GM18511 (cell line): ENCODE measurements at regions not wholly inside any gene's neighbourhood (a gene's known extent, or its start where the extent isn't known, plus 50 kb on each side); places are given as distances from the start of the nearest gene placed in this dataset.

ENCODE experiments used
- ATAC-seq: cut with Tn5 transposase; IDR thresholded peaks from one replicate; pipeline ENCODE4 v1.9.1; 2021; ENCODE audit warnings: mild to moderate bottlenecking, moderate library complexity; ENCODE audit not compliant: unreplicated experiment

DNA sequence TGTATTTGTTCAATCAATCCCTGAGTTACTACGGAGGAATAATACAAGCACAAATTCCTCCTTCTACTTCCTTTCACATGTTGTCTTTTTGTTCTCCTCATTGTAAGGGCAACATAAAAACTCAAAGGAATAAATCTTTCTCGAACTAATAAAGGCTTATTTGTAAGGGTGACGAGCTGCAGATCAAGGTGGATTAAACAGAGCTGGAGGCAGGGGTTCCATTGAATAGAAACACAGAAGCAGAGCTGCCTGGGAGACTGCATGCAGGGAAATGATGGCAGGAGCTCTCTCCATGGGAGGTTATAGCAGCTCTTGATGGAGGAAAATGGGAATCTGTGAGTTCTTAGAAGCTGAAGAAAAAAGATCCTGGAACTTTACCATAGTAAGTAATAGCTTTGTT is 160.2 kb downstream of the CYYR1 start:
- no peak for ATAC-seq

DNA sequence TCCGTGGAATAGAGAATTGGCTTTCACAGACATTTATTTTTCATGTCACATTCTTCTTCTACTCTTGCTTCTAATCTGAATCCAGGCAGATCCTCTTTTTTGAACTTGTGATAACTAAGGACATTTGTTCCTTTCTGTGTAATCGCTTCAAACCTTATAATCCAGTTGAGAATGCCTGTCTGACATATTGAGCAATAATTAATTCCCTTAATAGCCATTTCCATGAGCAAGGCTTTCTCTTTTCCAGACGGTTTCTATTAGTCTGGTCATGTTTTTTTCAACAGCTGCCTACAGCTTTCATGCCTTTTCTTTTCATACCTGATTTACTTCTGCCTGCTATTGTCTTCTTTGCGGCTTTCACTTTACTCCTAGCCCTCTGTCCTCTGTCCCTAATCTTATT is 163.4 kb downstream of the CYYR1 start:
- ATAC-seq, result no peak

DNA sequence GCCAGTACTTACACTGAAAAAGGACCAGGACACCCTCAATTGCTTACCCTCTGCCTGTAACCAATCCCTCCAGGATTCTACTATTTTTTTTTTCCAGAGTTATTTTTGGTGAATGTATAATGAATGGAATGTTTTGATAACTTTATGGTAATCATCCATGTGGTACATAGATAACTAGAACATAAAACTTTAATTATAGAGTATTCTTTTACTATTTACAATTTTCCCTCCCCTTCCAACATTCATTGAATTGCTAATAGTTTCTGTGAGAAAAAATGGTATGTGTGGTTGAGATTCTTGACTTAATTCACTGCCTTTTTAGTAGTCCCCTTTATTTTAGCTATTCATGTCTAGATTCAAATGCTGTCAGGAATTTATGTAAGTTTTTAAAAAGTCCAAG is 164.6 kb downstream of the CYYR1 start:
- no peak for ATAC-seq

DNA sequence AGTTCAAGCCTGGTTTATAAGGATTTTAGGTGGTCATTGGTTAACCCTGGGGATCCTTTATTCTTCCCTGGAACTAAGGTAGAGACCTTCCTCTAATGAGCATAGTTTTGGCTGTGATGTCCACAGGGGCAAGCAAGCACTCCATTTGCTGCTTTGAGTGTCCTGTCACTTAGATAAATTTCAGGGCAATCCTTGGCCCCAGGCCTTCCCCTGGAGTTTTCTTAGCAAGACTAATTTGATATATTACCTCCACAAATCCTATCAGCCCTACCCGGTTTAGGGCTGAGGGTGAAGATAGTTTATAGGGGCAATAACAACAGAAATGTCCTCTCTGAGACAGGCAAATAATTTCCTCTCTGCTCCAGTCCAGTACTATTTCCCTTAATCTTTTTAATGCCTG is 166.6 kb downstream of the CYYR1 start:
- no peak for ATAC-seq

DNA sequence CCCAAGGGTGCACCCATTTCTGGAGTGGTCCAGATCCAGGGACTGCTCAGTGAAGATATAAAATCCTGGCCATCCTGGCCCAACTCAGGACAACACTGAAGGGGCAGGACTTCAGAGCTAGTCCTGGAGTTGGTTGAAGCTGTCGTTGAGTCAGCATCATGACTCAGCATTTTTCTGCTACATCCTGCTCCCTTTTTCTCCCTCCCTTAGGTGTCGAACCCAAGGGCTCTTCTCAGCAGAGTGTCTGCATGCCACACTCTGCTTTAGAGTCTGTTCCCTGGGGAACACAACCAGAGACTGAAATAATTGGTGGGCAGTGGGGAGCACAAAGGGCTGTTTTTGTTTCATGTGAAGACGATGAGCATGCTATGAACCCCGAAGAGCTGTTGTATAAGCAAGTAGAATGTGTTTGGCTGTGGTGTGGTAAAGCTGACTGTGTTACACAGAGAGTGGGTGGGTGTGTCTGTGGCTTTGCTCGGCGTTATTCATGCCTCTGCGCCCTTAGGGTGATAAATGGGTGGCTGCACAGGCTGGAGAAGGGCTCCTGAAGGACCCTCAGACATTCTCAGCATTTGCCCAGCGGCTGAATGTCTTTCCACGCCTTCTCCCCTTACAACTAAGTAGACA is 167.2 kb downstream of the CYYR1 start:
- ATAC-seq, result peak; percentile 71

DNA sequence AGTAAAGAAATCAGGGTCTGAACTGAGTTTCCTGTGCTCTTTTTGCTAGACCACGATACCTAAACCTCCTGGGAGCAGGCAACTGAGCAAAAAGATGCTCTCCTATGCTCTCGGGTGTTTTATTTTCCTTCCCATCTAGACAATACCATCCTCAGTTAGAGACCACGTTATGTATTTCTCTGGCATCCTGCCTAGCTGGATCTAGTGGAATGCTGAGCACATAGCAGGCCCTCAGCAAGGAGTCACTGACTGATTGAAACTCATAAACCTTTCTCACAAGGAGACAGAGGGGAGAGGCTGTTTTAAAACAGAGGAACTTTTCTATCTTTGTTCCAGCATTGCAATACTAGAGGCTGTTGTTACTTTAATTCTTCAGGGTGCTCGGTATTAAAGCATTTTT is 168.0 kb downstream of the CYYR1 start:
- no peak for ATAC-seq

DNA sequence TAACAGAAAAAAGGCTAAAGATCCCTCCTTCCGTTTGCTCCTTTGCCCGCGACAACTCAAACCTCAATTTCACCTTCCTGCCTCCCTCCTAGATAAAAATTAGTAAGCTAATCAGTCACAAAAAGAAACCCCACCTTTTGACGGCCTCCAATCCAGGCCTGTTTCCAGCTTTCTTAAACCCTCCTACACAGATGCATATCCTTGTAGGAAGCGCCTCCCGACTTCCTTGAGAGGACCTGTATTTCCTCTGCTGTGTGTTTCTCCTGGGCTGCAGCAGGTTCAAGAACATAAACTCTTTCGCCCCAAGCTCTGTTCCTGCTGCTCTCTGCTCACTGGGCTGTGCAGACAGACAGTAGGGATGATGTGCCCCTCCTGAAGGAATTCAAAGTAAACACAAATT is 168.8 kb downstream of the CYYR1 start:
- ATAC-seq, result no peak

DNA sequence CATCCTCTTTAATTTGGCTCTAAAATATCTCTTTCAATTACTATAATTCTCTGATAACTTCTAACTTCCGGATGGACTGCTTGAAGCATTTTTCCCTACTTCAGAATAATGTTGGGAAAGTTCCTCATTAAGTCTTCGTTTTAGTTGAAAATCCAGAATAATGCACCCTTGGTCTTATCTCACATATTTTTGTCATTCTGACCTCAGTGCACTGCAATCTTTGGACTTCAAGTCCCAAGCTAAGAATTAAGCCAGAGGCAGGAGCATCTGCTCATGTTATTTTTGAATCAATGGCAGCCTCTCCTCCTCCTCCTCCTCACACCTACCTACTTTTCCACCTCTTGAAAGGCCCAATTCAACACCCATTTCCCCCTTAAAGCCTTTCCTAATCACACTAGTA is 169.8 kb downstream of the CYYR1 start:
- ATAC-seq, result no peak

DNA sequence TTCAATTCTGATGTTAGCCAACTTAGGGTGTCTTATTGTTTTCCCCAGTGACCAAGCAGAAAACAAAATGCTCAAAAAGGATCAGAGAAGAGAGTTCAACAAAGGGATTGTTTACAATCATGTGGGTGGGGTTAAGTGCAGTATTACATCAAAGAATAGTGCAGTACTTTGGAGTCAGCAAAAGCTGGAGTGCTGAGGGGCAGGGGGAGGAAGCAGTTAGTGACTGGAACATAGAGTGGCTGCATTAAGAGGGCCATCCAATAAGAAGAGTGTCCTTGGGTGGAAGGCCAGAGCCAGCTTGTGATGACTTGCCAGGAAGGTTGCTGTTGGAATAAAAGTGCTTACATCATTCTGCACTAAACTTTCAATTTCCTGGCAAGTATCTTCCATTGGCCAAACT is 175.5 kb downstream of the CYYR1 start:
- ATAC-seq, result no peak

DNA sequence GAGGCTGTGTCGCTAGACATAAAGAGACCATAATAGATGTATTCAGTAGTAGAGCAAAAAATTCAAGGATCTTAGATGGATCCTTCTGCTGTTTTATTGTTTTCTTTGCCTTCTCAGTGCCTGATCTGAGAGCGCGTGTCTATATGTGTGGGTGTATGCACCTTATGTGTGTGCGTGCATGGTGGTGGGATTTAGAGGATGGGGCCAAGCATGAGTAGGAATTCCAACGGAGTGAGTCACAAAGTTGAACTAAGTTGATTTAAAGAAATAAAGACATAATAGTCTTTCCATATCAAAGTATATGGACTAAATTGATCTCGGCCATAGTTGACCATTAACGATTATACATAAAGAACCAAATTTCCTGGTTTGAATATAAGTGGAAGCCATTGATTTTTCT is 178.7 kb downstream of the CYYR1 start:
- ATAC-seq, result no peak

DNA sequence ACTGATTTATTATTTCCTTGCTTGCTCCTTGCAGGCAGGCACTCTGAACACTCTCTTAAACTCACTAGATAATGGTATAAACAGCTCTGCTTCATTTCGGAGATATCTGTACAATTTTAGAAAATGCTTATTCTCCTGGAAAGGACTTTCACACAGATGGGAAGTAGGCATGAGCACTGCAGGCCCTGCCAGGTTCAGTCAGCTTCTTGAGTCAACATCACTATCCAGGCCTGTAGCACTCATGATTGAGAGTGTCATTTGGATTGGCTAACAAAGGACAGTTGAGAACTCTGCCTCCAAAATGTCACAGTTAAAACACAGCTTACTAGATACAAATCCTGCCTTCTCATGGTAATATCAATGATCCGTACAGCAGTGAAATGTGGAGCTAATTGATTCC is 181.9 kb downstream of the CYYR1 start:
- no peak for ATAC-seq

DNA sequence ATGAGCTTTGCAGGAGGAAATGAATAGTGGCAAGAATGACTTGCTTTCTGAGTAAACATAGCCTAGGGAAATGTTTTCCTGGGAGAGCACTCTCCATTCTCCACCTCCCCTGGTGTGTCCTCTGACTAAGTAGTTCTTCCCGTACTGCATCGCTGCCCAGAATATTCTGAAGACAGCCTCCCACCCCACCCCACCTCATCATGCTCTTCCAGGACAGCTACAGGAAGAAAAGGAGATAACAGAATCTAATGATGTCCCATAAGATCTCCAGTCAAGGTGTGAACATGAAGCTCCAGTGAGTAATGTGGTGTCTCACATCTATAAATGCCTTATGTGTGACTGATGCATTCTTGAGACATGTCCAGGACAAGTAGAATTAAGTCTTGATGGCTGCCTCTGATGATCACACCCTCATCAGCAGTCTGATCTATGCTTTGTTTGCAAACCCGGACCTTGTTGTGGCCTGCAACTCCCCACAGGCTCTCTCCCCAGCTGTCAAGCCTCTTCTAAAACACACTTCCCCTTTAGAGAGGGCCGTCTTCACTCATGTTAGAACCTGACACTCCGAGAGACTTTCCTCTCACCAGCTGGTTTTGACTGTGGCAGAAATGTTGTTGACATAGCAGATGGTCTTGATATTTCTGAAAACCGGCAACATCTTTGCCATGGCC is 183.0 kb downstream of the CYYR1 start:
- peak; percentile 83 for ATAC-seq

DNA sequence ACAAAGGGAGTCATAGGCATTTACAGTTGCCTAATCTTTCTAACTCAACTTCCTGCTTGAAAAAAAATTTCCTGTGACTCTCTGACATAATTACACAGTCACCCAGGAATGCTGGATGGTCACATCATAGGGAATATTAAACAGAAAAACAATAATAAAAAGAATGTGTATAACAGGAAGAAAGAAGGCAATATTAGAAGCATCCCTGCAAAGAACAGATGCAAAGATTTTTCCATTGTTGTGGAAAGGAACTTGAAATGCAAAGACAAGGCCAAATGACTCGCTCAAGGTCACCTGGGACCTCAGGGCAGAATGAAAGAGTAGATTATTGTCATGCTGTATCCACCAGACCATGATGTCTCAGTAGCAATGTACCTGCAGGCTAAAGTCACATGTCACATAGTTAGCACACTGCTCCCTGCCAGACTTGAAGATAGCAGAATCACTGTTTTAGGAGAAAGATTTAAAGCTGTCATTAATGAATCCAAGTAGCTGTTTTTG is 184.3 kb downstream of the CYYR1 start:
- no peak for ATAC-seq

DNA sequence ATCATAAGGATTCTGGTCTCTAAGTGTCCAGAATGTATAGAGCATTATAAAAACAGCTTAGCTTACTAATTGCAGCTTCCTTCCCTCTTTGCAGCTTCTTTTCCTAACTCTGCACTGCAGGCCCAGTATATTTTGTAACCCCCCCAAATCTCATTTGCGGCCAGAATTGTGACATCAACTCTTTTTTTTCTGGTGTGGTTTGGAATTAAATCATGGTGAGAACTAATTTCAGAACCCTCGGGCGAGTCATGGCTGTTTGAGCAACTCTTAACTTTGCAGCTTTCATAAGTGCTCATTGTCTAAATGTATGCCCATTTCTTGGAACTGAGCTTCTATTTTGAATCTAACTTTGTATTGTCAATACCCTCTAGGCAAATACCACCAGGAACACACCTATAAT is 187.4 kb downstream of the CYYR1 start:
- no peak for ATAC-seq

DNA sequence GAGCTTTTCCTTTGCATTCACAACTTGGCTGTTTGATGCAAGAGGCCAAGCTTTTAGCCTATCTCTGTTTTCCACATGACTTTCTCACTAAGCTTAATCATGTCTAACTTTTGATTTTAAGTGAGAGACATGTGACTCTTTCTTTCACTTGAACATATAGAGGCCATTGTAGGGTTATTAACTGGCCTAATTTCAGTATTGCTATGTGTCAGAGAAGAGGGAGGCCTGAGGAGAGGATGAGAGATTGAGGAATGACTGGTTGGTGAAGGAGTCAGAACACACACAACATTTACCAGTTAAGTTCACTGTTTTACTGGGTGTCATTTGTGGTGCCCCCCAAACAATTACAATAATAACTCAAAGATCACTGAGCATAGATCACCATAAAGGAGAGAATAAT is 193.5 kb downstream of the CYYR1 start:
- no peak for ATAC-seq

DNA sequence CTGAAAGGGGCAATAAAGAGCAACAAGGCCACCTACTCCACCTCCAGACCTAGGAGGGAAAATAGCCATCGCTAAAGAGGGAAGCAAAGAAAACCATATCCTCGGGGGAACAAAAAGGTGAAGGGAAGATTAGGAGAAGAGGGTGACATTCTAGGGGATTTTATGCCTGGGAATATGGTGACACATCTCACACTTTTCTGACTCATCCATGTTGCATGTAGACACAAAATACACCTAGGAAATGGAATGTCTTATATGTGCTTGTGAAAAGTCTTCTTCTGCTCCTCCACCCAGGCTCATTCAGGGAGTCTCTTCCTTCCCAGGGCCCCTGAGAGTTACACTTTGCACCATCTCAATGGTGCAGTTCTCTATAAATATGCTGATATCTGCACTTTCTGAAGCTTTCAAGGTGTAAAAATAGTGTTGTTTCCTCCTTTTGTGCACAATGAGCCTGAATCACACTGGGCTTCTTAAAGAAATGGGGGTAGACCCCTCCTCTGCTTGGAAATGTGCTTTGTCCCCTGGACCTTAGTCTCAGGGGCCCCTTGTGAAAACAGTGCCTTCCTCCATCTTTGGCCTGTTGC is 195.9 kb downstream of the CYYR1 start:
- no peak for ATAC-seq

DNA sequence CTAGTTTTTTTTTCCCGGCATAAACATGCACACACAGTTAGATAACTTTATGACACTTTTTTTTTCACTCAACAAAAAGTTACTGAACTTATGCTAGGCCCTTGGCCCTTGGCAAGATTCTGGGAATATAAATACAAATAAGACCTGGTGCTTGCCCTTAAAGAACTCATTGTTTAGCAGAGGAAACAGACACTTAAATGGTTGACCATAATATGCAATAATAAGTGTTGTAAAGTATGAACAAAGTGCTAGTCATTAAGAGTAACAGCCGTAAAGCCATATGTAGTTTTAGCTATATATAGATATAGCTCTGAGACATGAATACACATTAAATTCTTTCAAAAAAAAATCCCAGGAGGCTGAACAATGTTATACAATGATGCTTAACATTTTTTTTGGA is 198.3 kb downstream of the CYYR1 start:
- ATAC-seq, result no peak

DNA sequence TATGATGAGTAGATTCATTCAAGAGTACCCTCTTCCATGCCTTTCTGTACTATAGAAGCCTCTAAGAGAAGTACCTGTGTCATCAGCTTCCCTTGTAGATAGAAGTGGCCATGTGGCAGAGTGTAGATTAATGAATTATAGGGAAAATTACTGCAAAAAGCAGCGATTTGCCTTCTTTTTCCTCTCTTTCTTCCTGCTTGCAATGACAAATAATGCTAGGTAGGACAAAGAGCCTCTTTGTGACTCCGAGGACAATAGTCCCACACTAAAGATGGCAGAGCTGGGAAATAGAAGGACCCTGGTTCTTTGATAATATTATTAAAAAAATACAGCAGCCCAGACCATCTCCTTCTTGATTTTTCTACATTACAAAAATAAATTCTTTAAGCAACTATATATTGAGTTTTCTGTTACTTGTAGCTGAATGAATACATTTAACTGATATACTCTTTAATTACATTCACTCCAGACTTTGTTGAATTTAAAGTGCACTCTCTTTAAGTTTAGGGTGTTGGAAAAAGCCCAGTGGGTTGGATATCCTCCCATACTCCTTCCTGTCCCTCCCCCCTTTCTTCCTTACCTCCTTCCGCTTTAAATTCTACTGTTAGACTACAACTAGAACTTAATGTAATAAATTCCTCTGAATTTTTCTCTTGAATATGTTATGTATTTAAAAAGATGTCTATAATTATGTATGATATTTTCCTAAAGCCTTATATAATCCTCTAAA is 198.2 kb upstream of the APP start:
- no peak for ATAC-seq

DNA sequence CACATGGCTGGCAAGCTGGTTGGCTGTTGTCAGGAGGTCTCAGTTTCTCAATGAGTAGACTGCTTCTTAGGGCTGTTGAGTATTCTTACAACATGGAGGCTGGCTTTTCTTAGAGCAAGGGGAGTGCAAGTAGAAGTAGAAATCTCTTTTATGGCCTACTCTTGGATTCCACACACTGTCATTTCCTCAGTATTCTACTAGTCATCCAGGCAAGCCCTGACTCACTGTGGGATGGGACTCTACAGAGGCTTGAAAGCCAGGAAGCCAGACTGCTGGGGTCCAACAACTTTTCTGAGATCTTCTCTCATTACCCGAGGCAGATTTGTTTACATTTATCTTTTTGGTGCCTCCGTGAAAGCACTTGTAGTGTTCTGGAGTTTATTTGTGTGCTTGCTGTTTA is 196.2 kb upstream of the APP start:
- no peak for ATAC-seq

DNA sequence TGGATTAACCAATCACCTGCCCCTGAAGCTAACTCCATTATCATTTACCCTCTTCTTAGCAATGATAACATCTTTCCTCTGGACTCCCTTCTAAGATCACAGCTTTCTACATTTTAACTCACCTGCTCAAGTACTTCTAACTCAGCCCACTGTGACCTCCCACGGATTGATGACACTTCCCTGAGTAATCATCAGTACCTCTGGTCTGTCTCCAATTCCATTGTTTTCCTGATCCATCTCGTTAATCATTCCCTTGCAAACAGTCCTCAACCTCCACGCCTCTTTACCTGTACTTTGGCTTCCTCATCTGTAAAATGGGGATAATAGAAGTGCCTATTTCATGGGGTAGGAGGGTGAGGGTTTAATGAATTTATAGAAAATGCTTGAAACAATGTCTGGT is 195.3 kb upstream of the APP start:
- no peak for ATAC-seq

DNA sequence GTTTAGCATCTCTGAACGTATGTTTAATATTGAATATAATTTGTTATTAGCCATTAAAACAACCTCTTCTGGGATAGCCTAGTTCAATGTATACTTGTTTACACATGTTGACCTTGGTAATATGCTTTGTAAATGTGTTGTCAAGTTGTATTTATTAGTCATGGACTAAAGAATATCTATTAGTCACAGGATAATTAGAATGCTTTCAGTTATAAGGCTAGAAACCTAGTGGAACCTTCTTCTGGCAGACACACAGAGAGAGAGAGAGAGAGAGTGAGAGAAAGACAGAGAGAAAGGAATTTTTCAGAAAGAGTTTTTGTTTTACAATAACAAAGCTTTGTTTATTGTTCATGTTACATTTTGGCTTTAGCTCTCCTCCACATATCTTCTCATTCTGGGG is 181.1 kb upstream of the APP start:
- no peak for ATAC-seq

DNA sequence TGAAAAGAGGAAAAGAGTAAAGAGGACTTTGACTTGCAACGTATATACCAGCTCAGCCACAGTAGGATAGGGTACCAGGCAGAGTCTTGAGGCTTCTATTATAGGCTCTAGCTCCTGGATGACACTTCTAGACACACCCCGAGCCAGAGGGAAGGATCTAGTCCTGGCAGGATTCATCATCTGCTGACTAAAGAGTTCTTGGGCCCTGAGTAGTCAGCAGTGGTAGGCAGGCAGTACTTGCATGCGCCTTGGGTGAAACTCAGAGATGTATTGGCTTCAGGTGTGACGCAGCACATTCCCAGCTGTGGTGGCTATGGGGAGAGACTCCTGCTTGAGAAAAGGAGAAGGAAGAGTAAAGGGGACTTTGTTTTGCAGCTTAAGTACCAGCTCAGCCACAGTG is 162.3 kb upstream of the APP start:
- ATAC-seq, result no peak
